ENCODE measurements at regions not wholly inside any gene's neighbourhood (a gene's known extent, or its start where the extent isn't known, plus 50 kb on each side); places are given as distances from the start of the nearest gene placed in this dataset.

DNA sequence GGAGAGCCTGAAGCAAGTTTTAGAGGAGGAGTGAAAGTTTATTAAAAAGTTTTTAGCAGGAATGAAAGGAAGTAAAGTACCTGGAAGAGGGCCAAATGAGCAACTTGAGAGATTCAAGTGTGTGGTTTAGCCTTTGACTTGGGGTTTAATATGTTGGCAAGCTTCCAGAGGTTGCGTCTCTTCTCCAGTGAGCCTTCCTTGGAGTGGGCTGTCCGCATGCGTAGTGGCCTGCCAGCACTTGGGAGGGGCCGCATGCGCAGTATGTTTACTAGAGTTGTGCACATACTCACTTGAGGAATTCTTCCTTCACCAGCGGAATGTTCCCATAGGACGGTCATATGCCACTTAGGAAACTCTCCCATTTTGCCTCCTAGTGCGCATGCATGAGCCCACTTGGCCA is 235.2 kb downstream of the ALDH8A1 start:
- no peak for DNase-seq (ENCODE audit: low read depth in 2 of 2)

DNA sequence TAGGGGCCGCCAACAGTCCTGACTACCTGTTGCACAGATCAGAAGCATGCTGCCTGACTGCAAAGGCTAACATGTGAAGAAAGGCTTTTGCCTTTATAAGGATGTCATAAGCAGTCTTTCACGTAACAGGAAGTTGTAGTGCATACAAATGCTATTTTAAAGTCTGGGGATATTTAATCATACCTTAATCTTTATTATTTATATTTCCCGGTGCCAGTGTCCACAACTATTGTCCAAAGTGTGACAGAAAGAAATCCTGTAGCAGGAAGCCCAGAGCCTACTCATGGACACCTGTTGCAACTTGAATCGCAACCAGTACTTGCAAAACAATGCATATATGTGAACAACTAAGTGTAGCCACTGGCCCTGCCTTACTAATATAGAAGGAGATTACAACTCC is 235.8 kb downstream of the ALDH8A1 start:
- DNase-seq (ENCODE audit: low read depth in 2 of 2) = no peak

DNA sequence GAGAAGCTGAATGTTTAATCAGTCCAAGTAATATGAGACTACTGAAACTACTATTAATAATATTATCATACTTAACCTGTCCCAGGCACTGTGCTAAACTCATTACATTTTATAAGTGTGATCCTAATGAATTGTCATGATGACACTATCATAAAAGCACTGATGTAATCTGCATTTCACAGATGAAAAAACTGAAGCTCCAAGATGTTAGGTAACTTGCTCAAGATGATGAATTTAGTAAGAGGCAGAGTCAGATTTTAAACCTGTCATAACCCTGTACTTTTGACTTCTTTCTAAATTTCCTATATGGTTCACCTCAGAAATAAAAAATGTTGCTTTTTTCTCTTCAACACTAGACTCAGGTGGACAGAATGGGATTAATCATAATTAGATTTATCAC is 237.6 kb downstream of the ALDH8A1 start:
- DNase-seq (ENCODE audit: low read depth in 2 of 2) = no peak

DNA sequence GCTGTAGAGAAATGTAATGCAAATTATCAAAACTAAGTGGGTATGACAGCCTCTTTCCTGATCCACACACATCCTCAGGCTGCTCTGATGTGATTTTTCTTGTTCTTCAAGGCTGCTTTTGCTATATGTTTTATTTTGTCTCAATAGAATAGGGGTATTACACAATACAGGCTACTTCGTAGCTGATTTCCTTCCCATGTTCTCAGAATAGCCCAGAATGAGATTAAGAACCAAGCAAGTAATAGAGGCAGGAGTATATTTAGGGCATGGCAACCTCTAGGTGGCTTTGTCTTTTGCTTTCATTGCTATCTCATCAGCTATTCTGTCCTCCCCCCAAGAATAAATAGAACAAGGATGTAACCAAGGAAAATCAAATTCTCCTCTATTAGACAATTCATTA is 241.8 kb downstream of the ALDH8A1 start:
- DNase-seq (ENCODE audit: low read depth in 2 of 2) = no peak

DNA sequence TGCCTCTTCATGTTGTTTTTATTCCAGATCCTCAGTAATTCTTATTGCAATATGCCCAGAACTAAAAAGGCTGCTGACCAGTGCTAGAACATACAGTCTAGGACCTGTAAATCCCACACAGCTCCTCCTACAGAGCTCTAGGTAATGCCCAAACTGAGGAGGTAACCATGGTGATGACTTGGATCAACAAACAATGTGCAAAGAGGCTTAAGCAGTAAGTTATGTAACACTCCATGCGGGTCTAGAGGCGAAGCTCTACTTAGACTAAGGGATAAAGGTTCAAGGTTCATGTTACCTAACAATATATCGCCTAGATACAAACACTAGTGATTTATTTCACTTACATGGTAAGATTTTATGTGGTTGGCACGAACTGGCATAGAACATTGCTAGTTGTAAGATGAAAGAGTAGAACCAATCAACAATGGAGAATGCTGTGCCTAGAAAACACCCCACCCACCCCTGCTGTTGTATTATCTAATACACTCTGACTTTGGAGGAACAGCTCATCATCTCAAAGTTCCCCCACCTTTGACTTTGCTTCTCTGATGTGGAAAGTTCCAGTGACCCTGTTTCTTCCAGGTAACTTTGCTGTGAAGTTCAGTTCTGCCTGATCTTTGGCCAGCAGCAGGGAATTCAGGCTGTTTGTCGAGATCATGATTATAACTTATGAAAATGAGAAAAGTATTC is 242.4 kb downstream of the ALDH8A1 start:
- no peak for DNase-seq (ENCODE audit: low read depth in 2 of 2)

DNA sequence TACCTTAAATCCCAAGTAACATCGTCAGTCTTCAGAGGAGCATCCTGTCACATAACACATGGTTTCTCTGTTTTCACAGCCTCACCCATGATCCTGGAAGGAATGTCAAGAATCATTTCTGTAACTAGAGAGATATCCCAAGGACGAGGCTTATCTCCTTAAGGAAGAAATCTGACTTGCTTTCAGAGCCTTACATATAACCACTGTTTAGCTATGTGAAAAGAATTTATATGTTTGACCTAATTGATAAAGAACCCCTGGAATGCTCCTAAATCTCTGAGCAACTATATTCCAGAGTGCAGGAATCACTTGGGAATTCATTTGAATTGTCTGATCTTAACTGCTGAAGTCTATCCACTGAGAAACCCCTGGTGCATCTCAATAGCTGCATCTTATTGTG is 243.1 kb downstream of the ALDH8A1 start:
- peak; percentile 69 to 72 for DNase-seq (ENCODE audit: low read depth in 2 of 2)

DNA sequence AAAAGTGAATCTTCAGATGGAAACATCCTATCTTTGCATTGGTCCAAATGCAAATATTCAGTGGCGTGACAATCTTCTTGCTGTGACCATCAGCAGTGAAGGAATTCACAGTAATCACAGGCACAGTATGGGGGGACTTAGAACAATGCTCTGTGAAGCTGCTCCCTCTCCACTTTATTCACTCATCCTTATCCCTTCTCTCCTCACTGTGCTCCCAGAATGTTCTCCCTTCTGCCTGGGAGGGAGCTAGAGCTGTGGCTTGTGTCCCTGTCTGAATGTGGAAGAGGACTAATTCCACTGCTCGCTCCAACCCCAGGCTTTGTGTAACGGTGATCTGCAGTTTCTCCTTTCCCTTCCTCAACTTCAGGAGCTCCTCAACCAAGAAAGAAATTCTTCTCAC is 243.7 kb downstream of the ALDH8A1 start:
- DNase-seq (ENCODE audit: low read depth in 2 of 2) = no peak

DNA sequence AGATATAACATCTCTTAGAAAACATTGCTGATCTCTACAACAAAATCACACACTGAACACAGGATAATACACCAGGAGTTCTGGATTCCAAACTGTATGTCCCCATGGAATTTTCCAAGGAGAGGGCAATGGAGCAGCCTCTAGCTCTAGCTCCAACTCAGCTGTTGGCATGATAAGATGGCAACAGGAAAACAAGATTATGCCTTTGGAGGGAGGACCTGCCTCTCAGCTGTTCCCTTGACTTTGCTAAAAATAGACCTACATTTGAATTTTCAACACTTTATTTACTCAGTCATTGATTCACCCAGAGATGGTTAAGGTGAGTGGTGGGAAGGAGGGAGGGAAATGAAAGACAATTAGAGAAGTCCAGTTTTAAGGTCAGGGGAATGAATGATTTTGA is 246.7 kb downstream of the ALDH8A1 start:
- no peak for DNase-seq (ENCODE audit: low read depth in 2 of 2)

DNA sequence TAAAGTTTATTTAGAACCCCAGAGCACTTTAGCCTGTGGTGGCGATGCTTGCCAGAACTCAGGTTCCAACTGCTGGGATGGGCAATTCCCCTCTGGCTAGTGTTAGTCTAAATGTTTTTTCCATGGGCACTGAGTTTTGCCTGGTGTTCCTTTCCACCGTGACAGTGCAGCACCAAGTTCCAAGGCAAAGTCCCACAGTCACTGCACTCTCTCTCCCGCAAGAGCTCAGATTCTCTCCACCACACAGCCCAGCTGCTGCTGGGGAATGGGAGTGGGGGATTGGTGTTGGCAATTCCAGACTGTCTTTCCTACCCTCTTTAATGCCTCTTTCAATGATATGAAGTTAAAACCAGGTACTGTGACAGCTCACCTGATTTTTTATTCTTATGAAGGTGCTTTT is 247.6 kb downstream of the ALDH8A1 start:
- no peak for DNase-seq (ENCODE audit: low read depth in 2 of 2)

DNA sequence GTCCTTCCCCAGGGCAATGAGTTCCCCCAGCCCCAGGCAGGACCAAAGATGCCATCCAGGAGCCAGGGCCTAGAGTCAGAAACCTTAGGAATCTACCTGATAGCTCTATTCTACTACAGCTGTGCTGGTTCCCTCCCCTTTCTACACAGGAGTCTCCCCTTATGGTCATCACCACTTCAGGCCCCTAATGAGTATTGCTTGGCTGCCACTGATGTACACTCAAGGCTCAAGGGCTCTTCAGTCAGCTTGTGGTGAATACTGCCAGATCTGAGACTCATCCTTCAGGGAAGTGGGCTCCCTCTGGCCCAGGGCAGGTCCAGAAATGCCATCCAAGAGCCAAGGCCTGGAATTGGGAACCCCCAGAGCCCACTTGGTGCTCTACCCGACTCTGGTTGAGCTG is 248.6 kb downstream of the ALDH8A1 start:
- no peak for DNase-seq (ENCODE audit: low read depth in 2 of 2)

DNA sequence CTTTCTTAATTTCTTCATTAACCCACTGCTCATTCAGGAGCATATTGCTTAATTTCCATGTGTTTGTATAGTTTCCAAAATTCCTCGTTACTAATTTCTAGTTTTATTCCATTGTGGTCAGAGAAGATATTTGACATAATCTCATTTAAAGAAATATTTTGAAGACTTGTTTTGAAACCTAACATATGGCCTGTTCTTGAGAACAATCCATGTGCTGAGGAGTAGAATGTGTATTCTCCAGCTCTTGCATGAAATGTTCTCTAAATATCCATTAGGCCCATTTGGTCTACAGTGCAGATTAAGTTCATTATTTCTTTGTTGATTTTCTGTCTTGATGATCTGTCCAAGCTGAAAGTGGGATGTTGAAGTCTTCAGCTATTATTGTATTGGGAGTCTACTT is 251.7 kb downstream of the ALDH8A1 start:
- DNase-seq (ENCODE audit: low read depth in 2 of 2) = peak in 1 of 2 experiments; percentile 38

DNA sequence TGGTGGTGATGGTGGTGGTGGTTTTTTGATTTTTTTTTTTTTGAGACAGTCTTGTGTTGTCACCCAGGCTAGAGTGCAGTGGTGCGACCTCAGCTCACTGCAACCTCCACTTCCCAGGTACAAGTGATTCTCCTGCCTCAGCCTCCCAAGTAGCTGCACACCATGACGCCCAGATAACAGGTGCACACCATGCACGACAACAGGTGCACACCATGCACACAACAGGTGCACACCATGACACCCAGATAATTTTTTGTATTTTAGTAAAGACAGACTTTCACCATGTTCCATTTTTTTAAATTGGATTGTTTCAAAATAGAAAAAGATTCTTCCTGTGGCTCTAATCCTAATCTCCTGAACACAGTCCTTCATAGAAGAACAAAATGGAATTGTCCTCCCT is 257.9 kb downstream of the ALDH8A1 start:
- DNase-seq (ENCODE audit: low read depth in 2 of 2) = no peak

DNA sequence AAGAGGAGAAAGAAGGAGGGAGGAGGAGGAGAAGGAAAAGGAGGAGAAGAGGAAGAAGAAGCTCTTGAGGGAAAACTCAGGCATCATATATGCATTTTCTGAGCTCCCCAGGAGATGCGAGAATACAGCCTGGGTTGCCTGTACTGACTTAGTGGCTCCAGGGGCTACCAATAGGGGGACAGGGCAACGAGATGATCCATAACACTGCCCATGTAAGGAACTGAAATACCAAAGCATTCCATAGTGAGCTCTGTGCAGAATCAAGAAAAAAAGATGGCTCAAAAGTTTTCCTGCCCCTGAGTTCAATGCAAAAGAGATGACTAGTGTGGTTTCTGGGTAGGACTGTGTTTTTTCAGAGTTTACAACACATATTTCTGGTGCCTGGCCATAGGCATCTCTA is 258.7 kb downstream of the ALDH8A1 start:
- no peak for DNase-seq (ENCODE audit: low read depth in 2 of 2)

DNA sequence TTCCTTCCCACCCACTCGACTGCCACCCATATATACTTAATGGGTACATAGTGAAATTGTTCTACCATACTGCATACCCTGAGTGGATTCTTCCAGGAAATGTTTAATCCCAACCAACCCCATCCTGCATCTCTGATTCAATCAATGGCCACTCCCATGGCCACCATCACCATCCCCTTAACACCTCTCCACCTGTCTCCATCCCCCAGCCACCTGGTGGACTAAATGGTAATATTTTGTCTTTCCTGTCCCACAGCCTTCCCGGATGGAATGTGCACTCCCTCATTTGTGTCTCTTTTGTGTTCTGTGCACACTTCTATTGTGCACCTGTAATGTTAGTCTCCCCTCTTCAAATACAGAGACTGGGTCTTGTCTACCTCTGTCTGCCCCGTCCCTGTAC is 259.9 kb downstream of the ALDH8A1 start:
- no peak for DNase-seq (ENCODE audit: low read depth in 2 of 2)

DNA sequence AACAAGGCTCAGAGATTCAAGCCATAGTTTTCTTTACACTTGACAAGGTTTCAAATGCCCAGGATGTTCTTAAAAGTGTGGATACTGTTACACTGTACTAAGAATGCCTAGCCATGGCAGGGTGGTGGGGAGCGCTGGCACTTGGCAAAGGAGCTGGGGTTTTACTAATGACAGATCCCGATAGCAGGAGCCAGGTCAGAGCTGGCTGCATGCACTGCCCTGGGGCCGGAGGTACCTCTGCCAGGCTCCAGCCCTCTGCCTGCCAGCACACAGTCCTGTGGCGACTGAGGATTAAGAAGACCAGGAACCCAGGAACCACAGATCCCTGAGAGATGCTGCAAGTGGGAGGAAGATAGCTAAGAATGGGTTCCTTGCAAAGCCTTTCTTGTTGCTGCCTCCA is 260.3 kb downstream of the ALDH8A1 start:
- no peak for DNase-seq (ENCODE audit: low read depth in 2 of 2)

DNA sequence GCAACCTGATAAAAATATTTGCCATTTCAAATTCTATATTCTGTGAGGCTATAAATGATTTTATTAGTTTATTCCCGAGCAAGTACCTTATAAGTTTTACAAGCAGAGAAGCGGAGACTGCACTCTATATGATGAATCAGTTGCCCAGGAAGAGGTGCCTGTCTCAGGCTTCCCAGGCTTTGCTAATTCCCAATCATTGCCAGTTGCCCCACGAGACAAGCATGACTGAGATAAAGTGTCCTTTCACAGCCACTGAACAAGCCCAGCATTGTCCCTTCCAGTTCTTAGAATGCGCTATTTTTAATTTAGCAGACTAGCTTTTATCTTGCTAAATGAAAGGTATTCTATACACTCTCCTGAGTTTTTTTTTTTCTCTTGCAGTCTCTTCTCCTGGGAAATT is 260.7 kb downstream of the ALDH8A1 start:
- DNase-seq (ENCODE audit: low read depth in 2 of 2) = no peak

DNA sequence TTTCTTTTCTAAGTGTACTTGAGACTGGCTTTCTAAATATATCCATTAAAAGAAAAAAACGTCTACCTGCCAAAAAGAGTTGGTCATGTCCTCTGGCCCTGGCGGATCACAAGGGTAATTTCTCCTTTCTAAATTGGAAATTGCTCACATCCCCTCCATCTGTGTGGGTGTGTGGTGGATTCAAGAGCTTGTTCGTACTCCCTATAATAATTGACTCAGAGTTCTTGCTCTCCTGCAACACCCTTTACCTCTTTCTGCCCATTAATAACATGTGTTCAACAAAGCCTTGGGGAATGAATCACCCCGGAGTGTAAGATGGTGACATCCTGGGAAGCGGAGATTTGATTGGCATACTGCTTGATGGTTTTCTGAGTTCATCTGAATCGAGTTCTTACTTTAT is 263.8 kb downstream of the ALDH8A1 start:
- no peak for DNase-seq (ENCODE audit: low read depth in 2 of 2)

DNA sequence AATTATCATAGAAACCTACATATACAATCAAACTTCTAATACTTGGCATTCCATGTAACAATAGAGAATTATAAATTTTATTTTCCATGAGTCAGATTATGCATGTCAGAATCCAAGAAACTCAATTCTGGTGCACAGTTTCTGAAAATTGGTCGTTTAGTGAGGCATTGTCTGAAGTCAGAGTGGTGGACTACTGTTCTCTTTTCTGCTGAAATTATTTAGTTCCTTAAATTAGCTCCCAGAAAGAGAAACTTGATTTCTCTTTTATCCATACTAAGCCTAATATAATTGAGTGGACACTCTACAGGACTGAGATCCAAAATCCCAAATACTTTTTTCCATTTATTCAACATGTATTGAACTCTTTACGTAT is 265.5 kb downstream of the ALDH8A1 start:
- DNase-seq (ENCODE audit: low read depth in 2 of 2) = no peak

DNA sequence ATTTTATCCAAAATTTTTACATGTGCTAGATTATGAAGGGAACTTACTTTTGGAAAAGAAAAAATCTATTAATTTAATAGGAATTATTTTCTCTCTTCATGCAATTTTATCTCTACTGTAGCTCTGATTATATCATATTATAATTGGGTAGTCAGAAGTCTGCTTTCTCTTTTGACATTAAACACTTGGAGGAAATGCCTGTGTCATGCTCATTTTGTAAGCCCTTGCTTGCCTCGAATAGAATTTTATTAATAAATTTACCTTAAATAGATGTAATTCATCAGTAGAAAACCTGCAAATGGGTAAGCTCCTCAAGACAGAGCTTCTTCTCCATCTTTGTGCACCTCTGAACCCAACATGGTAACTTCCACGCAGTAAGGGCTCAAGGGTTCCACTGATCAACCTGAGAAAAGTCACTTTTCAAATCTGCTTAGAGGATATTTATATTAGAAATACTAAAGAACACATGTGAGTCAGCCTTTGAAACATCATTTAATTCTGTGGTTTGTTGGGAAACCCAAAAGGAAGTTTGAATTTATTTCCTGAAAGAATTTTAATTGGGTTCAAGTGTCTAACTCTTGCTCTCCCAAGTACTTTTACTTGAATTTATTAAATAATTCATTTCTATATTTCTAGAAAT is 266.0 kb downstream of the ALDH8A1 start:
- peak in 1 of 2 experiments; percentile 54 for DNase-seq (ENCODE audit: low read depth in 2 of 2)

DNA sequence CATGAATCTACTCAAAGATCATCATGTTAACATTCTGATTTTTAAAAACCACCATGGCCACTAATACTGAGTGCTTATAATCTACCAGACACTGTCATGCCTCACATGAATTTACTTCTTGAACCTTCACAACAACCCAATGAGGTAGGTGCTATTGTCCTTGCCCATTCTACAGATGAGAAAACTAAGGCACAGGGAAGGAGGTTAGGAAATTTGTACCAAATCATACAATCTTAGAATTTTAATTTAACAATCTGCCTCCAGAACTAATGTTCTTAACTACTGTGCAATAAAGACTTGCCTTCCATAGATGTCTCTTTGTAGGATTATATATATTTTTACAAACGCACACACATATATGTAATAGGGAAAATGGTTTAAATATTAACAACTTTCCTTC is 269.5 kb downstream of the ALDH8A1 start:
- DNase-seq (ENCODE audit: low read depth in 2 of 2) = no peak

DNA sequence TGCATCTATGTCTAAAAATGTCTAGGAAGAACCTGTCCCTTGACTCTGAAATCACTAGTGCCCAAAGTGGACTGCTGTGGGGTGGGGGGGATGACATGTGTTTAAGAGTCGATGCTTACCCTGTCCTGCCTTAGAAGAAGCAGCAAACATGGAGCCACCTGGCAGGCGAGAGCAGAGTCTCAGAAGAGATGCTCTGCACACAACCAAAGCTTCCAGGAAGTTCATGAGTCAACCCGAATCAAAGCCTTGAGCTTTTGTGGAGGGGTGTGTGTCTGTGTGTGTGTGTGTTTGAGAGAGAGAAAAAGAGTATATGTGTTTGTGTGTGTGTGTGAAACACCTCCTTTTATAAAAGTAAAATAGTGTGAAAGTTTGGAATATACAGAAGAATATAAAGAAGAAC is 269.9 kb downstream of the ALDH8A1 start:
- no peak for DNase-seq (ENCODE audit: low read depth in 2 of 2)

DNA sequence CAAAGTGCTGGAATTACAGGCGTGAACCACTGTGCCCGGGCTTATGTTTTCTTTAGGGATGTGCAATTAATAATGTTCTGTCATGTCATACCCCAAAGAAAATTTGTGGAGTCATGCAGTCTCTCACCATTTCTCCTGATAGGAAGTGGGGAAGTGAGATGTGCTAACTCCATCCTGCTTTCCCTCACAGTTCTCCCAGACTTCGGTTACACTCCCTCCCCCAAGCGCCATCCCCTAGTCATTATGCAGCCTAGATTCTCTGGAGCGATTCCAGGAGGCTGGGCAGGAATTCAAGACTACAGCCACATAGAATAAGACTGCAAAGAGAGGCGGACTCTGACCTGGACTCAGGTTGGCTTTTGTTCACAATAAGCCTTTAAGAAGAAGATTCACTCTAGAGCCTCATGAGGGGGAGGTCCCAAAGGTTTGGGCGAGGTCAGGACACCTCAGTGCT is 271.4 kb downstream of the ALDH8A1 start:
- DNase-seq (ENCODE audit: low read depth in 2 of 2) = peak; percentile 78 to 80

DNA sequence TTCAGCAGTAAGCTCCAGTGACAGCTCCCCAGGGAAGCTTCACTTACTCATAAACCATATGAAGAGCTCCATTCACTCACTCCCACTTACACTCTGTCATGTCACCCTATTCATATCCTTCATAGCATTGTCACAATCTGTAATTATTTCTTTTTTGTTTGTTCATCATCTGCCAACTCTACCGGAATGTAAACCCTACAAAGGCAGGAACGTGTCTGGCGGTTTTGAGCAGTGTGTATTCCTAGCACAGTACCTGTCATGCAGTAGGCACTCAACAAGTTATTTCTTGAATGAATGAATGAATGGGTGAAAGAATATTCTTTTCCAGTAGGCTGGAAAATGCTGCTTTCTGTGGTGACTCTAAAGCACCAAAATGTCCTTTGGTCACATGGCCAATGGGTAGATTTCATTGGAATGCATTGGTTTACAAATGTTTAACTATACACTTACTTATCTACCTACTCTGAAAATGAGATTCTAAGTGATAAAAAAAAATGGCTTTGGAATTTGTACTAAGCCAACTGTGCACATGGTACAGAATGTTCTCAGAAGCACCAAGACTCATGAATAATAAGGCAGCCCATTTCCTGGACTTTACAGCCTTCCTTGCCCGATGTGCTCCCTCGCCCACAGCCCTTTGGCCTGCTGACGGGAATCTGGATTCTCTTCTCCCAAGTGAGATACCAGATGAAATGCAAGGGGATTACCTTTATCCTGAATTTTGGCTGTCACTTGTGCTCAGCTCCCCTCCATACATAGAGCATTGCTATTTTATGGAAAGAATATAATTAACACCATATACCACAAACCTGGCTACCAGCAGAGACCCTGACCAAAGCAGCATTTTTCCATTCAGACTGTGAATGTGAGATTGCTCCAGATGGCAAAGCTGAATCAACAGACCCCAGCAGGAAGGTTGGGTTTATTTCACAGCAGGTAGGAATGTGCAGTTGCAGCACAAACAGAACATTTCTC is 273.3 kb downstream of the ALDH8A1 start:
- peak; percentile 49 for DNase-seq (ENCODE audit: low read depth in 2 of 2)
